Neutrophil (primary cell): ENCODE measurements at regions not wholly inside any gene's neighbourhood (a gene's known extent, or its start where the extent isn't known, plus 50 kb on each side); places are given as distances from the start of the nearest gene placed in this dataset.

Experiments
- H3K27ac ChIP-seq: fragments of 200-600 bp; sonication (generic); 2 replicates; pipeline ENCODE4 v1.5.1; 2016; ENCODE audit warnings: mild to moderate bottlenecking, moderate library complexity
- H3K27me3 ChIP-seq: fragments of 200-600 bp; sonication (generic); 2 replicates; pipeline ENCODE4 v1.6.0; 2016; ENCODE audit warnings: mild to moderate bottlenecking
- H3K36me3 ChIP-seq: fragments of 200-600 bp; sonication (generic); 2 replicates; pipeline ENCODE4 v1.5.1; 2017
- H3K4me1 ChIP-seq, 2 experiments: fragments of 200-600 bp in 1 of 2; sonication (generic) in 1 of 2; 1 replicate in 1 of 2; 2 replicates in 1 of 2; pipeline versions ENCODE4 v1.5.1 to v1.6.1; 2013 to 2016; ENCODE audit warnings: low read depth in 1 of 2, low read length in 1 of 2, mild to moderate bottlenecking in 1 of 2, moderate library complexity in 1 of 2; ENCODE audit not compliant: control insufficient read depth in 1 of 2, insufficient read depth in 1 of 2
- H3K4me3 ChIP-seq, 2 experiments: fragments of 200-600 bp in 1 of 2; sonication (generic) in 1 of 2; 1 replicate in 1 of 2; 2 replicates in 1 of 2; pipeline ENCODE4 v1.5.1; 2013 to 2016; ENCODE audit warnings: low read depth in 1 of 2, low read length in 1 of 2, mild to moderate bottlenecking in 1 of 2, moderate library complexity in 1 of 2
- H3K9me3 ChIP-seq: fragments of 200-600 bp; sonication (generic); 2 replicates; pipeline ENCODE4 v1.5.1; 2016
- CTCF ChIP-seq: fragments of 200-600 bp; sonication (generic); IDR thresholded peaks from 2 replicates; pipeline ENCODE4 v1.5.1; 2016; ENCODE audit warnings: antibody characterized with exemption

DNA sequence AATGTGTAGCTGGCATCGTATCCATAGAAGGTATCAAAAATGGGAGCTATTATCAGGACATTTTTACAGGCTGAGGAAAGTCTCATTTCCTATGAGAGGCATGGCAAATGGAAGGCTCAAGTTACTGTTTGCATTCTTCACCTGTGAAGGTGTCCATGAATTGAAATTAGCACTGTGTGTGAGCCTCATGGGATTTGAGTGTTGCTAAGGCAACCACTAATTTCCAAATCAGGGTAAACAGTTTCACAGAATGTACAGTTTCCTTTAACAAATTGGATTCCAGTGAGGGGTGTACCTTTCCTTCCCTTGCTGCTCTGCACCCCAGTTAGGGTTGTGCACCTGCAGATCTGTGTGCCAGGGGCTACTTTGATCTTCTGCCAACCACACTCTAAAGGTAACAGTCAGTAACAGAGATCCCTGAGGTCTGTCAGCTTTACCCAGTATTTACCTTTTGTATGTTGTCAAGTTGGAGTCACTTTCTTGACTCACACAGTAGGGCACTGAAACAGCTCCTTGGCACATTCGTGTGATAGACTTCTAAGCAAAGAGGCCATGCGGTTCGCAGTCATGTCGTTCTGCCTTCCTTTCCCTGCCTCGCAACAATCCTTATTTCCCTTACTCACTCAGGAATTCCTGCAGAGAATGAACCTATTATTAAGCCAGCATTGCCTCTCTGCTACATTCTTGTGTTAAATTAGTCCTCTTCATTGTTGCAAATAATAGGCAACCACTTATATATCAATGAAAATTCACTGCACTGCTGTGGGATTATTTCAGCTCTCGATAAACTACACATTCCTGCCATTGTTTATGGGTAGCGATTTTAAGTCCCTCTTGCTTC lies 129.8 kb upstream of the GBE1 start:
- Histone ChIP-seq H3K9me3 (no peaks in the 10 kb centered on the region), H3K4me3 (no peak overlapping the region), H3K36me3 (no peaks in the 10 kb centered on the region), H3K4me1 (no peaks in the 10 kb centered on the region), H3K27me3 (no peaks in the 10 kb centered on the region), H3K27ac (no peak overlapping the region)
- TF ChIP-seq CTCF = no peak

- H3K27me3 ChIP-seq = no peaks in the 10 kb centered on the region
- H3K27ac ChIP-seq = no peak overlapping the region
- no peaks in the 10 kb centered on the region for H3K9me3 ChIP-seq
- no peak overlapping the region for H3K4me3 ChIP-seq
- no peaks in the 10 kb centered on the region for H3K36me3 ChIP-seq
- no peaks in the 10 kb centered on the region for H3K4me1 ChIP-seq
- no peak for TF ChIP-seq CTCF
These were observed 127.6 kb upstream of the GBE1 start for GRCh38 chr3:81888914-81889557.

DNA sequence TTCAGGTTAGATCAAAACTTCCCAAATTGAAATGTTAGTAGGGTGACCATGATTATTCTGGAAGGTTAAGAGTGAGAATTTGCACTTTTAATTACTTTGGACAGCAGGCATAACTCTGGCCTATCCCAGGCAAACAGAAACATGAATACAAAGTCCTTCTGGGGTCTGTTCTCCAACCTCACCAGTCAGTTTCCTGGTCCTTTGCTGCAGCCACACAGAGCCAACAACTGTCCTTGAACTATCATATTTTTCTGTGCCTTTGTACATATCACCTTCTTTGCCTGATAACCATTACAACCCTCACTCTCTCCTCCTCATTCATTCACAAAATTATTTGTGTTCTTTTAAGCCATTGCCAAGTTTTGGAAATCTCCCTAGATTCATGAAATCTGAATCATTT lies 126.0 kb upstream of the GBE1 start:
- Histone ChIP-seq H3K27me3 (no peaks in the 10 kb centered on the region), H3K4me1 (no peaks in the 10 kb centered on the region), H3K4me3 (no peak overlapping the region), H3K36me3 (no peaks in the 10 kb centered on the region), H3K9me3 (no peaks in the 10 kb centered on the region), H3K27ac (no peak overlapping the region)
- TF ChIP-seq CTCF = no peak

GRCh38 chr3:81886081-81886480 lies 124.6 kb upstream of the GBE1 start:
- no peaks in the 10 kb centered on the region for H3K36me3 ChIP-seq
- no peaks in the 10 kb centered on the region for H3K9me3 ChIP-seq
- H3K27ac ChIP-seq = no peak overlapping the region
- no peak overlapping the region for H3K4me3 ChIP-seq
- no peak for TF ChIP-seq CTCF
- H3K27me3 ChIP-seq = no peaks in the 10 kb centered on the region
- H3K4me1 ChIP-seq = no peaks in the 10 kb centered on the region

- no peak overlapping the region for H3K27ac ChIP-seq
- H3K9me3 ChIP-seq = no peaks in the 10 kb centered on the region
- no peaks in the 10 kb centered on the region for H3K36me3 ChIP-seq
- no peaks in the 10 kb centered on the region for H3K27me3 ChIP-seq
- TF ChIP-seq CTCF = no peak
- H3K4me3 ChIP-seq = no peak overlapping the region
- H3K4me1 ChIP-seq = no peaks in the 10 kb centered on the region
These were observed 123.3 kb upstream of the GBE1 start for GRCh38 chr3:81884791-81885190.
